ENCODE measurements at regions not wholly inside any gene's neighbourhood (a gene's known extent, or its start where the extent isn't known, plus 50 kb on each side); places are given as distances from the start of the nearest gene placed in this dataset.
"Not testable (repeated sequence)": the region's sequence is repeated elsewhere in the genome, so short reads cannot be mapped to it uniquely, and the experiment has no call there.

- TF ChIP-seq POLR2A, CTCF (IDR thresholded peaks at IDR 0.05): not testable (repeated sequence)
Observed at GRCh38 chr5:60492358-60492757, 207.6 kb downstream of the DEPDC1B start.

Data from suprapubic skin (tissue), 3 donors.